CD4-positive, CD25-positive, alpha-beta regulatory T cell (primary cell): ENCODE measurements at regions not wholly inside any gene's neighbourhood (a gene's known extent, or its start where the extent isn't known, plus 50 kb on each side); places are given as distances from the start of the nearest gene placed in this dataset.
"Not testable (repeated sequence)": the region's sequence is repeated elsewhere in the genome, so short reads cannot be mapped to it uniquely, and the experiment has no call there.

Experiments
- ATAC-seq, 2 donors: fragments of 150-1000 bp; cut with Tn5 transposase; one replicate each; pipeline ENCODE4 v1.10.0; 2021; ENCODE audit warnings: low read depth in 2 of 2, moderate number of reproducible peaks in 2 of 2, moderate library complexity in 1 of 2
- DNase-seq, 3 donors: peaks; one replicate each; pipeline versions ENCODE4 v3.0.0 to v3.0.0-alpha.2; 2012 to 2022; ENCODE audit warnings: mixed read lengths in 1 of 3
- H3K27ac ChIP-seq: one replicate; pipeline ENCODE4 v1.7.0; 2013; ENCODE audit warnings: mild to moderate bottlenecking, low read length; ENCODE audit not compliant: insufficient read depth, poor library complexity, severe bottlenecking
- H3K27me3 ChIP-seq: one replicate; pipeline ENCODE4 v1.7.0; 2013; ENCODE audit warnings: low read length; ENCODE audit not compliant: control insufficient read depth, insufficient read depth
- H3K36me3 ChIP-seq: one replicate; pipeline ENCODE4 v1.7.0; 2013; ENCODE audit warnings: mild to moderate bottlenecking, low read length, moderate library complexity; ENCODE audit not compliant: control insufficient read depth, insufficient read depth
- H3K4me1 ChIP-seq: 2 replicates; pipeline ENCODE4 v1.7.0; 2013; ENCODE audit warnings: mild to moderate bottlenecking, low read length; ENCODE audit not compliant: insufficient read depth, control insufficient read depth, poor library complexity, severe bottlenecking
- H3K4me3 ChIP-seq: one replicate; pipeline ENCODE4 v1.7.0; 2013; ENCODE audit warnings: low read depth, mild to moderate bottlenecking, low read length, moderate library complexity
- H3K9me3 ChIP-seq, 2 experiments: 1 replicate in 1 of 2; 2 replicates in 1 of 2; pipeline ENCODE4 v1.7.0; 2013; ENCODE audit warnings: low read length in 2 of 2, mild to moderate bottlenecking in 1 of 2, moderate library complexity in 1 of 2; ENCODE audit not compliant: control insufficient read depth in 2 of 2
- H3K27ac Mint-ChIP-seq, 3 donors: one replicate each; pipeline ENCODE4 v1.8.0; 2020 to 2022; ENCODE audit warnings: mild to moderate bottlenecking in 3 of 3, mixed read lengths in 3 of 3, moderate library complexity in 2 of 3
- H3K27me3 Mint-ChIP-seq: one replicate; pipeline ENCODE4 v1.8.0; 2022; ENCODE audit warnings: mild to moderate bottlenecking, mixed read lengths
- H3K36me3 Mint-ChIP-seq: one replicate; pipeline ENCODE4 v1.8.0; 2020; ENCODE audit warnings: mixed read lengths
- H3K4me1 Mint-ChIP-seq, 4 donors: one replicate each; pipeline ENCODE4 v1.8.0; 2020 to 2022; ENCODE audit warnings: mixed read lengths in 4 of 4, mild to moderate bottlenecking in 1 of 4
- H3K4me3 Mint-ChIP-seq, 4 donors: one replicate each; pipeline ENCODE4 v1.8.0; 2020 to 2022; ENCODE audit warnings: mild to moderate bottlenecking in 4 of 4, mixed read lengths in 4 of 4, moderate library complexity in 3 of 4
- H3K9me3 Mint-ChIP-seq, 7 donors: one replicate each; pipeline ENCODE4 v1.8.0; 2020 to 2022; ENCODE audit warnings: mixed read lengths in 7 of 7, mild to moderate bottlenecking in 3 of 7, moderate library complexity in 2 of 7

DNA sequence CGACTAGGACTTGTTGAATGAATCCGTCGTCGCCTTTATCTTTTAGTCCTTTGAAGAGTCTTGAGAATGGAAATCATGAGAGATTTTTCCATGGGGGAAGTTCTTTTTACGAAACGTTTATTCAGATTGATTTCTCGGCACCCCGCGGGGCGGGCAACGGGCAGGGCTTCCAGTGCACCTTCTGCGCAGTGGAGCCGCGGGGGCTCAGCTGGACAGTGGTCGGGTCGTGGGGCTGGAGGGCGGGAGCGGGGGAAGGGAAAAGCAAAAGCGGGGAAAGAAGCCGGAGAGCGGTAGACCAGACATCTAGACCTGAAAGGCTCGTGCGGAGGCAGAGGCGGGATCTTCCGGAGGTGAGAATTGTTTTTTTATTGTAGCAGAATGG, 103.0 kb downstream of the NBPF11 start:
- H3K4me1 ChIP-seq, ATAC-seq, H3K27me3 ChIP-seq, DNase-seq, H3K4me1 Mint-ChIP-seq, H3K4me3 ChIP-seq, H3K36me3 Mint-ChIP-seq, H3K27ac ChIP-seq, H3K36me3 ChIP-seq, H3K9me3 ChIP-seq, H3K9me3 Mint-ChIP-seq: not testable (repeated sequence)
- Mint-ChIP-seq H3K27ac (peak overlapping the region in 1 of 3 donors; percentile 42), H3K27me3 (peaks cover 18% of the 10 kb centered on the region), H3K4me3 (peak overlapping the region in 2 of 4 donors; percentile 70 to 78)

DNA sequence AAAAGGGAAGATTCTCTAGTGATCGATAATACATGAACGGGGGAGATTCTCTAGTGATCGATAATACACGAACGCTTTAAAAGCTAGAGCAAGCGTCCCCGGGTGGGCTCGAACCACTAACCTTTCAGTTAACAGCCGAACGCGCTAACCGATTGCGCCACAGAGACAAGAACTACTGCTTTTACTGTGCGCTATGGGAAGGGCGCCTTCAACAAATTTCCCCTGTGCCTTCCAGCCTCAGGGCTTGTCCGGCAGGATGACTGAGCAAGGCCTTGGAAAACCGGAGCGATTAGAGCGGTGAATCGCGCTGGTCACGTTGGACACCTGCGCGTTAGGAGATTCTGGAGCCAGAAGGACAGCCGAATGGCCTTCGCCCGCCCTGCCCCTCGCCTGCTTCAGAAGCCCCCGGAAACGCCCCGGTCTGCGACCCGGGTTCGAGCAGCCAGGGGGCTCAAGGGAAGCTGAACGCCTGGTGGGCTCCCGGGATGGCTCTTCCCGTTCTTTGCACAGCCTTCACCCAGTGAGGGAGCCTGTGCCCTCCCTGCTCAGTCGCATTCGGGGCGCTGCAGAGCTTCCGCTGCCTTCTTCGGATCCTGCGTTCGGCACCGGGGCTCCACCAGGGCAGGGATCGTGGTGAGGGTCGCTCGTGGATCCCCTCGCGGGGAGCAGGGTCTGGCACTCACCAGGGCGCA, 103.5 kb downstream of the NBPF11 start:
- not testable (repeated sequence) for H3K27ac Mint-ChIP-seq, DNase-seq

DNA sequence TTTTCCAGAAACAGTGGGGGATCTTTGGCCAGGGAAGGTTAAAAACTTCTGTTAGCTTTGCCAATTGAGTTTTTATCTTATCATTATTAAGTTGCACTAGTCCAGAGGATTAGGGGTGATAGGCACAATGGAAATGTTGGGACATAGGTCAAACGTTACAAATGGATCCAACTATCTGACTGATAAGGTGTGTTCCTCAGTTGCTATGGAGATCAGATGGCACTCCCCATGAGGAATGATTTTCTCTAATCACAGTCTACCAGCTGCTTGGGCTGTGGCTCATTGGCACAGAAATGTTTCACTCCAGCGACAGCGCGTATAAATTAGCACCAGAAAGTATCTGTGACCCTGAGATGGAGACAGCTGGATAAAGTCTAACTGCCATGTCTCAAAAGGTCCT, 106.2 kb downstream of the NBPF11 start:
- H3K36me3 Mint-ChIP-seq, H3K27me3 ChIP-seq, H3K4me1 ChIP-seq, DNase-seq, H3K27ac Mint-ChIP-seq, H3K9me3 Mint-ChIP-seq, H3K9me3 ChIP-seq, H3K4me3 Mint-ChIP-seq, ATAC-seq, H3K4me1 Mint-ChIP-seq, H3K27ac ChIP-seq, H3K36me3 ChIP-seq, H3K4me3 ChIP-seq: not testable (repeated sequence)
- peaks cover 18% of the 10 kb centered on the region for H3K27me3 Mint-ChIP-seq

More for the DNA sequence above, 103.5 kb downstream of the NBPF11 start:
- peaks cover 18% of the 10 kb centered on the region for H3K27me3 Mint-ChIP-seq
- not testable (repeated sequence) for H3K36me3 ChIP-seq, H3K4me1 ChIP-seq, H3K4me3 ChIP-seq, H3K27me3 ChIP-seq, H3K4me1 Mint-ChIP-seq, H3K9me3 Mint-ChIP-seq, H3K27ac ChIP-seq, H3K9me3 ChIP-seq, ATAC-seq, H3K36me3 Mint-ChIP-seq
- H3K4me3 Mint-ChIP-seq, result peak overlapping the region; percentile 63 to 78 (median 72)

DNA sequence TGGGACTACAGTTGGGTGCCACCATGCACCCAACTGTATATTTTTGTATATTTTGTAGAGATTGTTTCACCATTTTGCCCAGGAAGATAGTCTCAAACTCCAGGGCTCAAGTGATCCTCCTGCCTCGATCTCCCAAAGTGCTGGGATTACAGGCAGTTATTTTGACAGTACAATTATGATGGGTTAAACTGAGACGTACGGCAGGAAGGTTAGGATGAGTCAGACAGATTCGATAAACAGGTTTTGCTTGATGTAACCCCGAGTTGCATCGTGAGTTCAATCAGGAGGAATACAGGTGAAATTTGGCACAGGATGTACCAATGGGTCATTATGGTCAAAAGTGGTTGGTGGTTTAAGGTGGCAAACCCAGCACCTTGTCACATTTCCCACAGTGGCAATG, 107.6 kb downstream of the NBPF11 start:
- H3K27ac Mint-ChIP-seq, H3K4me3 Mint-ChIP-seq, H3K4me3 ChIP-seq, H3K9me3 ChIP-seq, H3K36me3 ChIP-seq, H3K27me3 ChIP-seq, H3K4me1 Mint-ChIP-seq, H3K9me3 Mint-ChIP-seq, H3K36me3 Mint-ChIP-seq, H3K27ac ChIP-seq, ATAC-seq, DNase-seq, H3K4me1 ChIP-seq: not testable (repeated sequence)
- H3K27me3 Mint-ChIP-seq, result peaks cover 18% of the 10 kb centered on the region
